Urinary bladder (tissue), 3 donors: ENCODE measurements at regions not wholly inside any gene's neighbourhood (a gene's known extent, or its start where the extent isn't known, plus 50 kb on each side); places are given as distances from the start of the nearest gene placed in this dataset.

Experiments used
- DNase-seq: peaks from one replicate; pipeline ENCODE4 v3.0.0-alpha.2; 2015; ENCODE audit errors: extremely low spot score
- H3K27ac ChIP-seq: one replicate; pipeline ENCODE4 v1.5.1; 2013; ENCODE audit warnings: low read depth, mild to moderate bottlenecking, moderate library complexity
- H3K36me3 ChIP-seq: one replicate; pipeline ENCODE4 v1.6.1; 2013; ENCODE audit warnings: mild to moderate bottlenecking, moderate library complexity; ENCODE audit not compliant: insufficient read depth
- H3K4me1 ChIP-seq: one replicate; pipeline ENCODE4 v1.6.1; 2013; ENCODE audit warnings: mild to moderate bottlenecking, moderate library complexity; ENCODE audit not compliant: insufficient read depth
- H3K4me3 ChIP-seq: one replicate; pipeline ENCODE4 v1.5.1; 2013; ENCODE audit warnings: low read depth, low read length
- WGBS: extraction: QIAGEN DNeasy Blood & Tissue Kit; methylation state at CpG from one replicate; pipeline ENCODE4 v1.1.7; 2013; 5-methylcytosine and 5-hydroxymethylcytosine counted together
- donor health status: healthy with polysubstance abuse.
- donor health status: healthy.

GRCh38 chr11:129268371-129268770 is 76.2 kb upstream of the ARHGAP32 start:
- H3K27ac ChIP-seq: no peak overlapping the region
- 87% methylated on average over 3 of the region's 3 CpGs for WGBS
- no peaks in the 10 kb centered on the region for H3K36me3 ChIP-seq
- no peak overlapping the region for H3K4me3 ChIP-seq
- DNase-seq: no peak
- H3K4me1 ChIP-seq: no peaks in the 10 kb centered on the region

DNA sequence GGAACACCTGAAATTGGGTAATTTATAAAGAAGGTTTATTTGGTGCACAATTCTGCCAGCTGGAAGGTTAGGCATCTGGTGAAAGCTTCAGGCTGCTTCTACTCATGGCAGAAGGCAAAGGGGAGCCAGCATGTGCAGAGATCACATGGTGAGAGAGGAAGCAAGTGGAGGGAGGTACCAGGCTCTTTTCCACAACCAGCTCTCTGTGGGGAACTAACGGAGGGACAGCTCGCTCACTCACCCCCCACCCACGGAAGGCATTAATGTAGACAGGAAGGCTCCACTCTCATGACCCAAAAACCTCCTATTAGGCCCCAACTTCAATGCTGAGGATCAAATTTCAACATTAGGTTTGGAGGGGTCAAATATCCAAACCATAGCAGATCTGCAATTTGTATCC is 75.6 kb upstream of the ARHGAP32 start:
- WGBS: 61% methylated on average over 3 of the region's 3 CpGs
- H3K27ac ChIP-seq: no peak overlapping the region
- DNase-seq: no peak
- no peaks in the 10 kb centered on the region for H3K4me1 ChIP-seq
- H3K36me3 ChIP-seq: no peaks in the 10 kb centered on the region
- H3K4me3 ChIP-seq: no peak overlapping the region

- no peak for DNase-seq
- Histone ChIP-seq H3K27ac (no peak overlapping the region), H3K4me1 (no peaks in the 10 kb centered on the region), H3K4me3 (no peak overlapping the region), H3K36me3 (no peaks in the 10 kb centered on the region)
- WGBS: 73% methylated on average over 2 of the region's 2 CpGs
Observed at GRCh38 chr11:129266536-129266935, 74.4 kb upstream of the ARHGAP32 start.

- Histone ChIP-seq H3K27ac (no peak overlapping the region), H3K4me3 (no peak overlapping the region), H3K36me3 (no peaks in the 10 kb centered on the region), H3K4me1 (no peaks in the 10 kb centered on the region)
- 84% methylated on average over 5 of the region's 5 CpGs for WGBS
- no peak for DNase-seq
Observed at GRCh38 chr11:129265125-129265788, 73.1 kb upstream of the ARHGAP32 start.

GRCh38 chr11:129264114-129264513 is 72.0 kb upstream of the ARHGAP32 start:
- no peaks in the 10 kb centered on the region for H3K36me3 ChIP-seq
- WGBS: 96% methylated on average over 2 of the region's 2 CpGs
- no peaks in the 10 kb centered on the region for H3K4me1 ChIP-seq

DNA sequence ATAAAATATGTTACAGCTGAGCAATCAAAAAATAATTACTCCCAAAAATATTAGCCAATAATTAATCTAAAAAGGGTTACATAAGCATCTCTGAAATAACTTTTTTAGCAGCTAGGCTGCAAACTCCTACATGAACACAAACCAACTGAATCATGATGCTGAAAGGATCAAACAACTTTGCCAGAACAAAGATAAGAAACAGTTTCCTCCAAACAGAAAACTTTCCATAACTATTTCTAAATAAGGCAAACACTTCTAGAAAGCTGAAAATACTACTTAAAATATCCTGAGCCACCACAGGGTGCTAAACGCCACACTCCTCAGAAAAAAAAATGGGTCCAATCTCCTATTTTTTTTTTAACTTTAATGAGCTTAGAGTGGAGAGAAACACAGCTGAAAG is 68.6 kb upstream of the ARHGAP32 start:
- H3K4me3 ChIP-seq: no peak overlapping the region
- no peak for DNase-seq
- H3K4me1 ChIP-seq: no peaks in the 10 kb centered on the region
- no peak overlapping the region for H3K27ac ChIP-seq
- H3K36me3 ChIP-seq: no peaks in the 10 kb centered on the region
- WGBS: 56% methylated on average over 1 of the region's 1 CpG

More at GRCh38 chr11:129264114-129264513, 72.0 kb upstream of the ARHGAP32 start:
- Histone ChIP-seq H3K4me3 (no peak overlapping the region), H3K27ac (no peak overlapping the region)
- no peak for DNase-seq

DNA sequence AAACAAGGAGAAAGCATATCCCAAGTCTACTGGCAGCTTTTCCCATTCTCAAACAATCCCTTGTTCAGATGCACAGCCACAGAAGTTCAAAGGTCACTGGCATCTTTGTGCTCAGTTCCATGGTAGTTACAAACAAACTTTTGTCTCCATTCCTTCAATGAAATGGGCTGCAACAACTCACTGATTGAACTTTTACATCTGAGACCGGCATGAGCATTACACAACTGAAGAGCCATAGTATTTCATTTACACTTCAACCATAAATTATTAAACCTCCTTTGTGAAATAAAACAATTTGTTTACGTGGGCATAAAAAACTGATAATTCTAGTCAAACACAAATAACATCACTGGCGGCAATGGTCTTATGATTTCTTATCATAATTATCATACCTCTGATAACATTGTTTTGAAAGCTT is 67.8 kb upstream of the ARHGAP32 start:
- no peaks in the 10 kb centered on the region for H3K4me1 ChIP-seq
- WGBS: 76% methylated on average over 3 of the region's 3 CpGs
- H3K27ac ChIP-seq: no peak overlapping the region
- no peak overlapping the region for H3K4me3 ChIP-seq
- DNase-seq: no peak
- H3K36me3 ChIP-seq: no peaks in the 10 kb centered on the region

GRCh38 chr11:129258205-129258604 is 66.1 kb upstream of the ARHGAP32 start:
- H3K4me3 ChIP-seq: no peak overlapping the region
- no peaks in the 10 kb centered on the region for H3K36me3 ChIP-seq
- no peak overlapping the region for H3K27ac ChIP-seq
- H3K4me1 ChIP-seq: no peaks in the 10 kb centered on the region
- WGBS: 75% methylated on average over 5 of the region's 5 CpGs
- no peak for DNase-seq

GRCh38 chr11:129257512-129257911 is 65.4 kb upstream of the ARHGAP32 start:
- H3K4me1 ChIP-seq: no peaks in the 10 kb centered on the region
- no peak overlapping the region for H3K4me3 ChIP-seq
- no peaks in the 10 kb centered on the region for H3K36me3 ChIP-seq
- H3K27ac ChIP-seq: no peak overlapping the region
- DNase-seq: no peak

DNA sequence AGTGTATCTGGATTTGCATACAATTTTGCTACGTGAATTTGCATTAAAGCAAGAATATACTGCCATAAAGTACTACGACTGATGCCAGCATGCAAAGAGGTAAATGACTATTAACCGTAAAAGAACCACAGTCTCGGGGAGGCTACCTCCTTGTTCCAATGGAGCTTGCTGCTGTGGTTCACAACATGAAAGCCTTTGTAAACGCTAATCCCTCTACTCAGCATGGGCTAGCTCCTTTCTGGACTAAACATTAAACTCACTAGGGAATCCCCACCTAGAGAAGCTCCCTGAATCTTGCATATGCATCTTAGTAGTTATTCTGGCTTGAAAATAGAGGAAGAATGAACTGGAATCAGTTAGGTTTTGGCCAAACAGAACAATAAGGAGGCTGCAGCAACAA is 60.5 kb upstream of the ARHGAP32 start:
- no peak for DNase-seq
- H3K4me3 ChIP-seq: no peak overlapping the region
- 78% methylated on average over 5 of the region's 5 CpGs for WGBS
- no peaks in the 10 kb centered on the region for H3K4me1 ChIP-seq
- H3K27ac ChIP-seq: no peak overlapping the region
- no peaks in the 10 kb centered on the region for H3K36me3 ChIP-seq

- no peak for DNase-seq
- no peaks in the 10 kb centered on the region for H3K36me3 ChIP-seq
- WGBS: 72% methylated on average over 3 of the region's 3 CpGs
- H3K4me3 ChIP-seq: no peak overlapping the region
- H3K4me1 ChIP-seq: no peaks in the 10 kb centered on the region
- no peak overlapping the region for H3K27ac ChIP-seq
Observed at GRCh38 chr11:129251067-129251466, 58.9 kb upstream of the ARHGAP32 start.

GRCh38 chr11:129249923-129250322 is 57.8 kb upstream of the ARHGAP32 start:
- WGBS: 97% methylated on average over 2 of the region's 2 CpGs
- Histone ChIP-seq H3K4me3 (no peak overlapping the region), H3K4me1 (no peaks in the 10 kb centered on the region), H3K36me3 (no peaks in the 10 kb centered on the region), H3K27ac (no peak overlapping the region)
- DNase-seq: no peak

- no peak overlapping the region for H3K4me3 ChIP-seq
- H3K27ac ChIP-seq: no peak overlapping the region
- no peaks in the 10 kb centered on the region for H3K4me1 ChIP-seq
- H3K36me3 ChIP-seq: no peaks in the 10 kb centered on the region
- no peak for DNase-seq
- WGBS: 74% methylated on average over 4 of the region's 4 CpGs
Observed at GRCh38 chr11:129249351-129249750, 57.2 kb upstream of the ARHGAP32 start.

DNA sequence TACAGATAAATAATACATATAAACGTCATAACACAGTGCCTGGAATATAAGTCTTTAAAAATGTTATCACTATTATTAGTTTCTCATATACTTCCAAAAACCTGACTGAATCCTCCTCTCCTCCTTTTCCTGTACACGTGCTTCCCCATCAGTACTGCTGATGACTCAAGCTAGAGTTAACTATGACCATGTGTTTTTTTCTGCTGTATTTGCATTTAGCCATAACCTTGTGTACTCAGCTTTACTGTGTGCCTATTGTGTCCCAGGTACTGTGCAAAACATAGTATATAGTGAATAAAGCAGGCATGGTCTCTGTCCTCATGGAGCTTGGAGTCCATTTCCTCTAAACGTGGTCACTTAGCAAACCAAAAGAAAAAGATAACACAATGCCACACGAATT is 56.5 kb upstream of the ARHGAP32 start:
- Histone ChIP-seq H3K27ac (no peak overlapping the region), H3K4me3 (no peak overlapping the region), H3K36me3 (no peaks in the 10 kb centered on the region), H3K4me1 (no peaks in the 10 kb centered on the region)
- DNase-seq: no peak
- WGBS: 71% methylated on average over 4 of the region's 4 CpGs

DNA sequence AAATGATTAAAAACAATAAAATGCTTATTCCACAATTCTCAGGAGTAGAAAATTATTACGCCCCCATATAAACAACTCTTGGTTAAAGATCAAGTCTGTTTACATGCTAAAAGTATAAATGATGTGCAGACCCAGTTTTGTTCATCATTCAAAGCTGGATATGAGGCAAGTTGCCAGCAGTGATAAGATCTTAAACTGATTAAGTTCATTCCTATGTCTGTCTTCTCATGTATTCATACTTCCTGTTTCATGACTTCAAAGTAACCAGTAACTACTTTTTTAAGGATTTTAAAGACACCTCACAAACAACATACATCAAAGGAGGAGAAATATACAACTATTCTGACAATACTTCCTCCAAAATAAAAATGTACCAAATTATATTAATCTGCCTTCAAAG is 55.0 kb upstream of the ARHGAP32 start:
- 60% methylated on average over 1 of the region's 1 CpG for WGBS
- Histone ChIP-seq H3K4me1 (no peaks in the 10 kb centered on the region), H3K27ac (no peak overlapping the region), H3K36me3 (no peaks in the 10 kb centered on the region), H3K4me3 (no peak overlapping the region)
- no peak for DNase-seq
